GM18499 (cell line): ENCODE measurements at regions not wholly inside any gene's neighbourhood (a gene's known extent, or its start where the extent isn't known, plus 50 kb on each side); places are given as distances from the start of the nearest gene placed in this dataset.
"Not testable (repeated sequence)": the region's sequence is repeated elsewhere in the genome, so short reads cannot be mapped to it uniquely, and the experiment has no call there.

Experiments used
- ATAC-seq: cut with Tn5 transposase; IDR thresholded peaks from one replicate; pipeline ENCODE4 v1.9.1; 2021; ENCODE audit warnings: moderate number of reproducible peaks; ENCODE audit not compliant: insufficient read depth, unreplicated experiment

- ATAC-seq = no peak
Observed at GRCh38 chr1:245067257-245067656, 87.5 kb upstream of the KIF26B start.

DNA sequence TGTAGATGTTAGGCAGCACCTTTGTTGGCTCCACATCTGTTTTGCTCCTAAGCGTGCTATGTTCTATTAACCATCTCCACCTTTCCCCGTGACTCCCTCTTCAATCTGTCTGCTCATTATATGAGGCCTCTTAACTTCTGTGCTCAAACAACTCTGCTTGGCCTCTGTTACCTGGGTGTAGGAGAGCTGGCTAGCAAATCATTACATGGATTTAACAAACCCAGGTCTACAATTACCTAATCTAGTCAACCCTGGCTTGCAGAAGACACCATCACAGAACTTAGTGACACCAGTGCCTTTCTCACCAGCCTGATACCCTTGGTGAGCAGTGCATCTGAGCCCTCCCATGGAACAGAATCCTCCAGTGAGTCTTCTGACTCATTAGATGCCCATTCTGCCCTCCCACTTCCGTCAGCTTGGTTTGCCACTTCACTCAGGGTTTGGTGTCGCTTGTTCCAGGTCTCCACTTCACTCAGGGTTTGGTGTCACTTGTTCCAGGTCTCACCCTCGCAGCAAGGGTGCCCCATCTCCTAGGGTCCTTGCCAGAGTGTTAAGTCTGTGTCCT lies 92.0 kb upstream of the KIF26B start:
- ATAC-seq = no peak

DNA sequence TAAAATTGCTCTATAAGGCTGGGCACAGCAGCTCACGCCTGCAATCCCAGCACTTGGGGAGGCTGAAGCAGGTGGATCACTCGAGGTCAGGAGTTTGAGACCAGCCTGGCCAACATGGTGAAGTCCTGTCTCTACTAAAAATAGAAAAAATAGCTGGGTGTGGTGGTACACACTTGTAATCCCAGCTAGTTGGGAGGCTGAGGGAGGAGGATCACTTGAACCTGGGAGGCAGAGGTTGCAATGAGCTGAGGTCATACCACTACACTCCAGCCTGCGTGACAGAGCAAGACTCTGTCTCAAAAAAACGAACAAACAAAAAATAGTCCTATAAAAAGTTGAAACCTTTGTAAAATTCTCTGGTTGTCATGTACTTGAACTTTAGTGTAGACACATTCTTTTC lies 93.0 kb upstream of the KIF26B start:
- not testable (repeated sequence) for ATAC-seq

- ATAC-seq = no peak
Observed at GRCh38 chr1:245060684-245061374, 94.0 kb upstream of the KIF26B start.

DNA sequence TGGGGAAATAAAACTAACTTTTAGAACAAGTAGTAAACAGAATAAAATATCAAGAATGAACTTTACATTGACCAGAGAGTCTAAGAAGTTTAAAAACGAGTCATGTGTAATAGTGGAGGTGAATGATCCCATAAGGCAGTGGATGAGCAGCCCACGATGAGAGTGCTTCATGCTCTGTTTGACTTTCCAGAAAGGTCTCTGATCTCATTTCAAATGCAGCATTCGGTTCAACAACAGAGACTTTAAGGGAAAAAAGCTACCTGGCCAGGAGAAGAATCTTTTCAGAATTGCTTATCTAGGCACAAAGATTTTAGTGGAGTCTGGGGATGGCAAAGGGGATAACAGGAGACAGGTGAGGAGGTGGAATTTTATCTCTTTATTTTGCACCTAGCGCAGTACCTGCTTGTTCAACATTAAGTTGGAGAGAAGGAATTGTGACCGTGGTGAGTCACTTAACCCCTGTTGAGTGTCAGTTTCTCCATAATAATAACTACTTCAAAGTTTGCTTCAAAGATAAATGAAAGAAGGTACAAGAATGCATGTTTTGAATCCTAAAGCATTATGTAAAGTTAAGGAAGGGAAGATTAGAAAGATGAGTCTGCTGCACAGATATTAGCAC lies 94.9 kb upstream of the KIF26B start:
- ATAC-seq = no peak

DNA sequence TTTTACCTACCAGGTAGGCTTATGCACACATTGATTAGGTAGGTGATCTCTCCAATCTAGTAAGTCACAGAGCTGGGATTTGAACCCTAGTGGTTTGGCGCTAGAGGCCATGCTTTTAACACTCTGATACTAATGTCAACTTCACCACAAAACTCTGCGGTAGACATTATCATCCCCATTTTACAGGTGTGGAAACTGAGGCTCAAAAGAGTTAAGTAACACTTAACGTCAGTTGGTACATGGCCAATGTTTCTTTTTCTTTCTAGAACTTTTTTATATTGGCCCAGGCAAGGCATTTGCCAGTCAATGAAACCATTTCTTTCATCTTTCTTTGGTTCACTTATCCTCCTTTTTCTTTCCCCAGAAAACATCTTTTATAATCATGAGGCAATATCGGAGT lies 95.9 kb upstream of the KIF26B start:
- ATAC-seq = no peak

GRCh38 chr1:245058436-245058835 lies 96.3 kb upstream of the KIF26B start:
- ATAC-seq = no peak

- ATAC-seq = no peak
Observed at GRCh38 chr1:245056913-245057312, 97.9 kb upstream of the KIF26B start.

DNA sequence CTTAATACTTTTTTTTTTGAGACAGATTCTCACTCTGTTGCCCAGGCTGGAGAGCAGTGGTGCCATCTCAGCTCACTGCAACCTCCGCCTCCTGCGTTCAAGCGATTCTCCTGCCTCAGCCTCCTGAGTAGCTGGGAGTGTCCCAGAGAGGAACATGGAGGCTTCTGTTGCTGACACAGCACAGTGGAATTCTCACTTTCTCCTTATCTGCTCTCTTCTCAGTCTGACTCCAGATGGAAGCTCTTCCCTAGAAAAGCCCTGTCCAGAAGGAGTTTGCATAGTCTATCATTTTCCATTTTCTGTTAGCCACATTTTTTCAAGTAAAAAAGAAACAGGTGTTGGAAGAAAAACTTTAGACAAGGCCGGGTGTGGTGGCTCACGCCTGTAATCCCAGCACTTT lies 98.5 kb upstream of the KIF26B start:
- ATAC-seq = not testable (repeated sequence)

GRCh38 chr1:245055752-245056151 lies 99.0 kb upstream of the KIF26B start:
- no peak for ATAC-seq

GRCh38 chr1:245054507-245055270 lies 100.1 kb upstream of the KIF26B start:
- no peak for ATAC-seq

GRCh38 chr1:245054105-245054504 lies 100.7 kb upstream of the KIF26B start:
- ATAC-seq = no peak

- ATAC-seq = no peak
Observed at GRCh38 chr1:245052258-245052657, 102.5 kb upstream of the KIF26B start.

- no peak for ATAC-seq
Observed at GRCh38 chr1:245051349-245052221, 103.2 kb upstream of the KIF26B start.

DNA sequence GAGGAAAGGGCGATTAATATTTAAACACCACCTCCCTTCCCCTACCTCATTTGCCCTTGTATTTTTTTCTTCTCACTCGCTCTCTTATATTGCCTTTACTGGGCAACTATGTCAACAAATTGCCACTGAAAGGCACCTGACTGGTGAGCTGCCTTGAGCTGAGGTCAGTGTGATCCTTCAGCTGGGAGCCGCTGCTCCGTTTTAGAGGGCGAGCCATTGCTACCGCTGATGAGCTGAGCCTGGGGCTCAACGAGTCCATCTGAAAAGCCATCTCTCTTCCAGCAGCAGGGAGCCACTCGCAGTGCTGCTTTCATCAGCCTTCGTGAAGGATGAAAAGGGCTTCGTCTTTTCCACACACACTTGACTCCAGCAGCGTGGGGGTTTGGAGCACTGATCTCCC lies 108.0 kb upstream of the KIF26B start:
- ATAC-seq = no peak

- no peak for ATAC-seq
Observed at GRCh38 chr1:245046315-245046714, 108.5 kb upstream of the KIF26B start.

- ATAC-seq = no peak
Observed at GRCh38 chr1:245045087-245045881, 109.5 kb upstream of the KIF26B start.

GRCh38 chr1:245043611-245043940 lies 111.2 kb upstream of the KIF26B start:
- ATAC-seq = no peak

- no peak for ATAC-seq
Observed at GRCh38 chr1:245041058-245041698, 113.6 kb upstream of the KIF26B start.
